ENCODE measurements at regions not wholly inside any gene's neighbourhood (a gene's known extent, or its start where the extent isn't known, plus 50 kb on each side); places are given as distances from the start of the nearest gene placed in this dataset.

- TF ChIP-seq CTCF (conservative IDR thresholded peaks at IDR 0.05) (0 out of 2 replicates have a peak, but pooled peaks have one; percentile 12), EZH2 (IDR thresholded peaks at IDR 0.05; ENCODE audit: low read depth) (no peak)
These were observed 733.9 kb upstream of the ARGLU1 start for GRCh38 chr13:107301724-107302374.
